Activated T-cell treated with anti-CD3 and anti-CD28 coated beads, Interleukin-2, amount 50 U/mL, for 72 hours (primary cell): ENCODE measurements at regions not wholly inside any gene's neighbourhood (a gene's known extent, or its start where the extent isn't known, plus 50 kb on each side); places are given as distances from the start of the nearest gene placed in this dataset.

Experiments
- ATAC-seq, 2 donors: fragments of 150-1000 bp; cut with Tn5 transposase; replicated peaks in 1 of 2; 2 replicates each; pipeline ENCODE4 v1.10.0; 2021; ENCODE audit warnings: moderate library complexity in 2 of 2, mild to moderate bottlenecking in 1 of 2
- DNase-seq, 2 donors: peaks; one replicate each; pipeline ENCODE4 v3.0.0; 2021 to 2022; ENCODE audit warnings: mixed read lengths in 1 of 2
- H3K27ac Mint-ChIP-seq: one replicate; pipeline ENCODE4 v1.8.0; 2022; ENCODE audit warnings: mild to moderate bottlenecking, moderate library complexity, mixed read lengths
- H3K27me3 Mint-ChIP-seq: one replicate; pipeline ENCODE4 v1.8.0; 2022; ENCODE audit warnings: low read depth, mixed read lengths
- H3K36me3 Mint-ChIP-seq, 2 donors: one replicate each; pipeline ENCODE4 v1.8.0; 2022; ENCODE audit warnings: mixed read lengths in 2 of 2, mild to moderate bottlenecking in 1 of 2; ENCODE audit not compliant: insufficient read depth in 2 of 2
- H3K4me1 Mint-ChIP-seq: one replicate; pipeline ENCODE4 v1.8.0; 2022; ENCODE audit warnings: low read depth, mixed read lengths
- H3K4me3 Mint-ChIP-seq, 2 donors: one replicate each; pipeline ENCODE4 v1.8.0; 2022; ENCODE audit warnings: mild to moderate bottlenecking in 2 of 2, mixed read lengths in 2 of 2, moderate library complexity in 2 of 2
- H3K9me3 Mint-ChIP-seq, 2 donors: one replicate each; pipeline ENCODE4 v1.8.0; 2022; ENCODE audit warnings: mixed read lengths in 2 of 2

GRCh38 chr15:97736748-97737147 is 223.8 kb upstream of the ARRDC4 start:
- Mint-ChIP-seq H3K4me3 (no peak overlapping the region), H3K4me1 (no peaks in the 10 kb centered on the region), H3K27ac (no peak overlapping the region), H3K27me3 (no peaks in the 10 kb centered on the region), H3K36me3 (no peaks in the 10 kb centered on the region), H3K9me3 (no peaks in the 10 kb centered on the region)
- ATAC-seq, result no peak
- DNase-seq, result no peak

DNA sequence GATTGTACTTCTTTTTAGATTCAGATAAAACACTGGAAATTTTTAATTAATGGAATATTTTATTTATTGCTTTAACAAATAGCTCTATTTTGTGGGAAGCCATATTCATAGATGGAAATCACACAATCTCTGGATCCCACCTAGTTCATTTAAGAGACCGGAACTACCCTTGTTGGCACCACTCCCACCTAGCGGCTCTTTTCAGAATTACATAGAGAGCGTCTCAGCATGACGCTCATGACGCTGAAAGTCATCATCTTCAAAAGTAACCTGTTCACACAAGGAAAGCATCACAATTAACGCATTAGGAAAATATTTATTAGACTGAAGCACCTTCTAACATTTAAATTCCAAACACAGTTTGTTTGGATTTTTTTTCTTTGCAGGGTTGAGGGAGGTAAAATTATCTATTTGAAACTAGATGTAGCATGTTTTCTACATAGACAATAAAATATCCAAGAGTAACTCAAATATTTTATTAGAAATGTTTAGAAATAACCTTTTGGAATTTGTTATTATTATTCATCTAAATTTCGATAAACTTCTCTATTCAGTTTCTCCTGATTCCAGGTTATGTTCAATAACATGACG is 214.9 kb upstream of the ARRDC4 start:
- DNase-seq (peak; percentile 27 to 36), ATAC-seq (no peak)
- H3K9me3 Mint-ChIP-seq, result no peaks in the 10 kb centered on the region
- no peak overlapping the region for H3K4me3 Mint-ChIP-seq
- no peak overlapping the region for H3K27ac Mint-ChIP-seq
- no peaks in the 10 kb centered on the region for H3K36me3 Mint-ChIP-seq
- peaks cover 1% of the 10 kb centered on the region for H3K27me3 Mint-ChIP-seq
- H3K4me1 Mint-ChIP-seq, result no peaks in the 10 kb centered on the region

- H3K9me3 Mint-ChIP-seq, result no peaks in the 10 kb centered on the region
- H3K27me3 Mint-ChIP-seq, result peaks cover 10% of the 10 kb centered on the region
- no peak for DNase-seq
- no peaks in the 10 kb centered on the region for H3K36me3 Mint-ChIP-seq
- H3K4me3 Mint-ChIP-seq, result no peak overlapping the region
- no peak for ATAC-seq
- no peak overlapping the region for H3K27ac Mint-ChIP-seq
- no peaks in the 10 kb centered on the region for H3K4me1 Mint-ChIP-seq
Measured at GRCh38 chr15:97747342-97747741, 213.2 kb upstream of the ARRDC4 start.

- H3K9me3 Mint-ChIP-seq, result no peaks in the 10 kb centered on the region
- no peaks in the 10 kb centered on the region for H3K36me3 Mint-ChIP-seq
- no peaks in the 10 kb centered on the region for H3K4me1 Mint-ChIP-seq
- no peak for ATAC-seq
- no peak overlapping the region for H3K4me3 Mint-ChIP-seq
- no peak for DNase-seq
- no peak overlapping the region for H3K27ac Mint-ChIP-seq
- peaks cover 10% of the 10 kb centered on the region for H3K27me3 Mint-ChIP-seq
Measured at GRCh38 chr15:97748576-97748975, 211.9 kb upstream of the ARRDC4 start.

GRCh38 chr15:97750060-97750459 is 210.4 kb upstream of the ARRDC4 start:
- ATAC-seq (no peak), DNase-seq (no peak)
- no peak overlapping the region for H3K27ac Mint-ChIP-seq
- H3K36me3 Mint-ChIP-seq, result no peaks in the 10 kb centered on the region
- H3K4me3 Mint-ChIP-seq, result no peak overlapping the region
- H3K4me1 Mint-ChIP-seq, result no peaks in the 10 kb centered on the region
- peaks cover 10% of the 10 kb centered on the region for H3K27me3 Mint-ChIP-seq
- no peaks in the 10 kb centered on the region for H3K9me3 Mint-ChIP-seq

DNA sequence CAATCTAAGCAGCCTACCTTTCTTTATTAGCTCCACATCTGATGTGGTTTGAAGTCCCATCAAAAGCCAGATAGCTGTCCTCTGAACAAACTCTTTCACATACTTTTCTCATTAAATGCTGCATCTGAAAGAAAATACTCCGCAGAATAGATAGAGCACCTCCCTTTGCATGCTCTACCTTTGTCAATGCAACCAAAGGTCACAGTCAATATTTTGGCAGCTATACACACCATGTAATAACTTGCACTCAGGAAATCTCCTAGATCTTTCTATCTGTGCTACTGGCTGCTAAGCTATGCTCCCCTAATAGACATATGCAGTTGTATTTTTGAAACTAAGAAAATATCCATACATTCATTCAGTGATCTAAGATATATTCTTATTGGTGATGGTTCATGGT is 204.8 kb upstream of the ARRDC4 start:
- H3K9me3 Mint-ChIP-seq, result peaks cover 0 to 2% of the 10 kb centered on the region in 2 donors
- no peak for ATAC-seq
- no peaks in the 10 kb centered on the region for H3K4me1 Mint-ChIP-seq
- H3K4me3 Mint-ChIP-seq, result no peak overlapping the region
- no peak for DNase-seq
- no peaks in the 10 kb centered on the region for H3K36me3 Mint-ChIP-seq
- peaks cover 16% of the 10 kb centered on the region for H3K27me3 Mint-ChIP-seq
- no peak overlapping the region for H3K27ac Mint-ChIP-seq

- Mint-ChIP-seq H3K36me3 (no peaks in the 10 kb centered on the region), H3K27ac (no peak overlapping the region), H3K9me3 (peaks cover 1 to 5% of the 10 kb centered on the region in 2 donors), H3K4me3 (no peak overlapping the region), H3K27me3 (peaks cover 9% of the 10 kb centered on the region), H3K4me1 (no peaks in the 10 kb centered on the region)
- DNase-seq (no peak), ATAC-seq (no peak)
Measured at GRCh38 chr15:97759363-97759762, 201.1 kb upstream of the ARRDC4 start.

GRCh38 chr15:97761110-97761509 is 199.4 kb upstream of the ARRDC4 start:
- Mint-ChIP-seq H3K27ac (no peak overlapping the region), H3K4me1 (no peaks in the 10 kb centered on the region), H3K4me3 (no peak overlapping the region), H3K9me3 (peaks cover 1 to 8% of the 10 kb centered on the region in 2 donors), H3K36me3 (no peaks in the 10 kb centered on the region), H3K27me3 (peaks cover 9% of the 10 kb centered on the region)
- DNase-seq (no peak), ATAC-seq (no peak)

DNA sequence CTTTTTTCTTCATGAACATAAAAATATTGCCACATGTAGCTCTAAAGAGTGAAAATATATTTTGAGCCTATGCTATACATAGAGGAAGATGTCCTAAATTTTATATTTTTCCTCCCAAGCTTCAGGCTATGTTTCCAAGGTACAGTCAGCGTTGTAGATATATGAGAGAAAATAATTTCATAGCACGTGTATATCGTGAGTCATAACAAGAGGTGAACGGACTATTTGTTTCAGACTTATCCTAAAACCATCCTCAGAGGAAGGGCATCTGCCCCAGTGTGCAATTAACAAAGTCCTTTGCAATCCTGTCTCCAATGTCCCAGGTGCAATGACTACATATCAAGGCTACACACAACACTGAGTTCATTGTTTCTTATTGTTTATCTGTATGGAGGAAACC is 177.3 kb upstream of the ARRDC4 start:
- ATAC-seq (no peak), DNase-seq (no peak)
- H3K4me1 Mint-ChIP-seq, result no peaks in the 10 kb centered on the region
- no peak overlapping the region for H3K4me3 Mint-ChIP-seq
- no peaks in the 10 kb centered on the region for H3K27me3 Mint-ChIP-seq
- no peaks in the 10 kb centered on the region for H3K9me3 Mint-ChIP-seq
- H3K27ac Mint-ChIP-seq, result no peak overlapping the region
- no peaks in the 10 kb centered on the region for H3K36me3 Mint-ChIP-seq

DNA sequence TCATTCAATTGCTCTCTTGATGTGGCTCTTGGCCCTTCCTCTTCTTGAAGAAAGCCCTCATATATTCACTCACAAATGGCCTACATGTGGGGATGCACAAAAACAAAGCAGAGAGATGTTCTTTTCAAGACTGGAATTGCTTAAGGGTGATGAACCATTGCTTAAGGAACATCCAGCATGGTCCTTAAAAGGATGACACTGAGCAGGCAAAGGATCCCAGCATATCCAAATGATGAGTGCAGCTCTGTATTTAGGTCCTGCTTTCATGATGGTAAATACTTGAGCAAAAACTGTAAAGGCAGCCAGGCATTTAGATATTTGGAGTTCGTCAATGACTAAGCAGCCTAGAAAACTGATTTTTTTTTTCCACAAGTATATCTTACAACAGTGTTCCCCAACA is 173.8 kb upstream of the ARRDC4 start:
- Mint-ChIP-seq H3K27me3 (no peaks in the 10 kb centered on the region), H3K27ac (no peak overlapping the region), H3K36me3 (no peaks in the 10 kb centered on the region), H3K4me1 (no peaks in the 10 kb centered on the region), H3K4me3 (no peak overlapping the region), H3K9me3 (peaks cover 0 to 2% of the 10 kb centered on the region in 2 donors)
- ATAC-seq (no peak), DNase-seq (no peak)

- DNase-seq (no peak), ATAC-seq (no peak)
- Mint-ChIP-seq H3K36me3 (no peaks in the 10 kb centered on the region), H3K4me3 (no peak overlapping the region), H3K27ac (no peak overlapping the region), H3K4me1 (no peaks in the 10 kb centered on the region), H3K27me3 (no peaks in the 10 kb centered on the region), H3K9me3 (peaks cover 0 to 2% of the 10 kb centered on the region in 2 donors)
Measured at GRCh38 chr15:97790180-97790579, 170.3 kb upstream of the ARRDC4 start.

DNA sequence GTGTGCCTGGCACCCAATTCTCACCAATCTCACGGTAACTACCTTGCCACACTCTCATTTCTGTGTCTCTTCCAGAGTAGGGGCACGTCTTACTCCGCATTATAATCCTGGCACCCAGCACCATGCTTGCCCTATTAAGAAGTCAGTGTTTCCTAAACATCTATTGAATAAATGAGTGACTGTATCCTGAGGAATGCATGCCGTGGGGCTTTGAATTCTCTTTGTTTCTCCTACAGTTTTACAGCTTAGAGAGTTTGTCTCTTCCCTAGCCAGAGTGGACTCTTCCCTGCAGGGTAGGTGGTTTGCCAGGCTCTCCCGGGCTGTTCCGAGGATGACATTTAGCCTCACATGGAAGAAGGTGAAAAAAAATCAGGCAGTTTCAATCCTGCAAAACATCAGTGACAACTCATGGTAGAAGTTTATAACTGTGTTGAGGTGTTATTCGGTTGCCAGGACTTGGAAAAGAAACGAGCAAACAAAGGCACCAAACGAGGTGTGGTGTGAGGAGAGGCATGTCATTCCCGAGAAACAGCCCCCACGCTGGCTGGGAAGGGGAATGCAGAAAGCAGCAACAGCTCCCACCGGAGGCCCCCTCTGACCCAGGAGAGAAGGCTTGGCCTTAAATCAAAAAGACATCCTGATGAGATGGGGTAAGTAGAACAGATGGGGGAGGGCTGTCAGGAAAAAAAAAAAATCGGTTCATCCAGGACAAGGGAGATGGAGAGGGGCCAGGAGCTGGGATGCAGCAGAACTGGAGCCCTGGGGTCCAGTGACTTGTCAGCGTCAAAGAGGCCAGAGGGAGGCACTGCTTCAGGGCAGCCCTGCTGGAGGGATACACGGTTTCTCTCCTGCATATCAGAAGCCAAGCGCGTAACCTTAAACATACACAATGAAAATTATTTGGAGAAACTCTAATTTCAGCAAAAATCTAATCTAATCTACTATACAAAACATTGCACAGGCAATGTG is 168.4 kb upstream of the ARRDC4 start:
- DNase-seq, result no peak
- ATAC-seq, result no peak
- H3K4me1 Mint-ChIP-seq, result no peaks in the 10 kb centered on the region
- no peak overlapping the region for H3K4me3 Mint-ChIP-seq
- H3K9me3 Mint-ChIP-seq, result peaks cover 0 to 2% of the 10 kb centered on the region in 2 donors
- H3K27ac Mint-ChIP-seq, result no peak overlapping the region
- H3K36me3 Mint-ChIP-seq, result no peaks in the 10 kb centered on the region
- no peaks in the 10 kb centered on the region for H3K27me3 Mint-ChIP-seq

DNA sequence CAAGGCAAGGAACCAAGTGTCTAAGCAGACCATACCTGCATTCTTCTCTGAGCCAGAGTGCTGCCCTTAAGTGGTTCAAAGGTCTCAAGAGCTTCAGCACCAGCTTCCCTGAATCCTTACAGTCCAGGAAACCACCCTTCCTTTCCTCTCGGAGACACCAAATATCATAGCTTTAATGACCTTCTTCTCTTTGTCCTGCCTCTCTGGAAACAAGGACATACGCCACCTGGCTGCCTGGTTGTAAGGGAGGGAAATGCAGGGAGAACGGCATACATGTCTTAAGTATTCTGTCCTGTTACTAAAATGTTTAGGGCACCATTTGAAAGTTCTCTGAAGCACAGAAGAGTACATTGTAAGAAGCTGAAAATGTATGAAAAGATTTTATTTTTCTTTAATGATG is 155.6 kb upstream of the ARRDC4 start:
- Mint-ChIP-seq H3K27me3 (no peaks in the 10 kb centered on the region), H3K36me3 (no peaks in the 10 kb centered on the region), H3K4me3 (no peak overlapping the region), H3K9me3 (peaks cover 0 to 3% of the 10 kb centered on the region in 2 donors), H3K4me1 (no peaks in the 10 kb centered on the region), H3K27ac (no peak overlapping the region)
- ATAC-seq (no peak), DNase-seq (no peak)
